ENCODE measurements at regions not wholly inside any gene's neighbourhood (a gene's known extent, or its start where the extent isn't known, plus 50 kb on each side); places are given as distances from the start of the nearest gene placed in this dataset.

DNA sequence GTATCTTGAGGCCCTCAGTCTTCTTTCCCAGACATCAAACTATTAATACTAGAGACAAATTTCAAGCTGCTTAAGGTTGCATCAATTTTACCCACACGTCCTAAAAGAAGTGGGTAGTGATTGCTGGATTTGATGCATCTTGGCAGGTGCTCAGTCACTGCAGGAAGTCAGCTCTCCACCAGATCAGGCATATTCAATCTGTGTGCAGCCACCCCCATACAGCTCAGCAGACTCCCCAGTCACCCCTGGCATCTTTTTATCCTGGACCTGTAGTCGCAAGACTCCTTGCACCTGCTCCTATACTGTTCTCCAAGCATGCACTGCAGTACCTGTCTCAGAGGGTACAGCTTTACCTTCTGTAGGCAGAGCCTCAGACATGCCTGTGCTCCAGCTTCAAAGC, 343.1 kb upstream of the ISX start:
- Histone ChIP-seq H3K36me3 (ENCODE audit: low read depth, missing control alignments) (no peaks in the 10 kb centered on the region), H3K27me3 (no peaks in the 10 kb centered on the region), H3K27ac (no peak overlapping the region), H3K4me3 (no peak overlapping the region), H3K4me1 (no peaks in the 10 kb centered on the region), H3K9me3 (no peaks in the 10 kb centered on the region)
- no peak for TF ChIP-seq POLR2A (IDR thresholded peaks at IDR 0.05)
- TF ChIP-seq, protein P1, sequence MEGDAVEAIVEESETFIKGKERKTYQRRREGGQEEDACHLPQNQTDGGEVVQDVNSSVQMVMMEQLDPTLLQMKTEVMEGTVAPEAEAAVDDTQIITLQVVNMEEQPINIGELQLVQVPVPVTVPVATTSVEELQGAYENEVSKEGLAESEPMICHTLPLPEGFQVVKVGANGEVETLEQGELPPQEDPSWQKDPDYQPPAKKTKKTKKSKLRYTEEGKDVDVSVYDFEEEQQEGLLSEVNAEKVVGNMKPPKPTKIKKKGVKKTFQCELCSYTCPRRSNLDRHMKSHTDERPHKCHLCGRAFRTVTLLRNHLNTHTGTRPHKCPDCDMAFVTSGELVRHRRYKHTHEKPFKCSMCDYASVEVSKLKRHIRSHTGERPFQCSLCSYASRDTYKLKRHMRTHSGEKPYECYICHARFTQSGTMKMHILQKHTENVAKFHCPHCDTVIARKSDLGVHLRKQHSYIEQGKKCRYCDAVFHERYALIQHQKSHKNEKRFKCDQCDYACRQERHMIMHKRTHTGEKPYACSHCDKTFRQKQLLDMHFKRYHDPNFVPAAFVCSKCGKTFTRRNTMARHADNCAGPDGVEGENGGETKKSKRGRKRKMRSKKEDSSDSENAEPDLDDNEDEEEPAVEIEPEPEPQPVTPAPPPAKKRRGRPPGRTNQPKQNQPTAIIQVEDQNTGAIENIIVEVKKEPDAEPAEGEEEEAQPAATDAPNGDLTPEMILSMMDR (IDR thresholded peaks at IDR 0.05): no peak
- intact Hi-C loops (cut with DNase I; ENCODE audit: low total_unique reads): no loop called here
- 63 to 70% methylated on average over 2 of the region's 2 CpGs for WGBS, 2 donors
- DNase-seq: no peak

DNA sequence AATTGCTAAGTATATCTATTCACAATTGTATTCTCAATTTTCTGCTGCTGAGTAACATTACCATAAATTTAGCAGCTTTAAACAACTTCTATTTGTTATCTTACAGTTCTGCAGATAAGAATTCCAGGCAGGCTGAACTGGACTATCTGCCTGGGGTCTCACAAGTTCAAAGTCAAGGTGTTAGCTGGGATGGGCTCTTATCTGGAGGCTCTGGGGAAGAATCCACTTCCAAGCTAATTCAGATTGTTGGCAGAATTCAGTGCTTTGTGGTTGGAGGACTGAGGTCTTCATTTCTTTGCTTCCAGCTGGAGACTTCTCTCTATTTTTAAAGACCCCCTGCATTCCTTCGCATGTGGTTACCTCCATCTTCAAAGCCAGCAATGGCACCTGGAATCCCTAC, 329.9 kb upstream of the ISX start:
- TF ChIP-seq, protein P1 (IDR thresholded peaks at IDR 0.05): no peak
- TF ChIP-seq POLR2A (IDR thresholded peaks at IDR 0.05): no peak
- intact Hi-C loops (cut with DNase I; ENCODE audit: low total_unique reads): no loop called here

DNA sequence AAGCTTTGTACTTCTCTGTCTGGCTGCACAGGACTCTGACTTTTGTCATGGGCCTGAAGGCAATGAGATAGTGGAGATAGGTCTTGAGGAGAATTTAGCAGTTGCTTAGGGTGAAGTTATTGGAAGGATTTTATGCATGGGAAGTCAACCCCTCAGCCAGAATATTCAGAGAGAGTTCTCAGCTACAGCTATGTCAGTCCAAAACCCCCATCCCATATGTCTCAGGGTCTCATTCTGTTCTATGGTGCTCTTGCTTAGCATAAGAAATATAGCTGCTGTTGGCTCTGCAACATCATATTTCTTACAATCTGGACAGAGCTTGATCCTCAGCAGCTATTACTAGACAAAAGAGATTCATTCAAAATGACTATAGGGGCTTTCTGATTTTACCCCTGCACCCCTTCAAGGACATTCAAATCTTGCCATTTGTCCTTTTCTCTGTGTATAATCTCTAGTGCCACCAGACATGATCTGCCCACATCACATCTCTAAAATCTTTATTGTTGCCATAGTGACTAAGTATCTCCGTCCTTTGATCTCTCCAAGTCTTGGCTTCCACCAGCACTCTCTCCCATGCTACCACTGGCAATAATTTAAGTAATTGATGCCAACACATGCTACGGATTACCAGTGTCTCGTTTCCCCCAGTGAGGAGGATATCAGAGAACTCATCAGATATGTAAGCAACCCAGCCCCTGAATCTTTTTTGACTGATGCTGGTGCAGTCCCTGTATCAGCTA, 327.1 kb upstream of the ISX start:
- intact Hi-C loops (cut with DNase I; ENCODE audit: low total_unique reads): no loop called here
- Histone ChIP-seq H3K27ac (no peak overlapping the region), H3K4me3 (no peak overlapping the region), H3K9me3 (no peaks in the 10 kb centered on the region), H3K36me3 (ENCODE audit: low read depth, missing control alignments) (no peaks in the 10 kb centered on the region), H3K4me1 (no peaks in the 10 kb centered on the region), H3K27me3 (no peaks in the 10 kb centered on the region)
- WGBS, 2 donors: 59 to 68% methylated on average over 3 of the region's 3 CpGs
- no peak for DNase-seq
- no peak for TF ChIP-seq POLR2A (IDR thresholded peaks at IDR 0.05)
- TF ChIP-seq, protein P1 (IDR thresholded peaks at IDR 0.05): no peak

More for the DNA sequence above, 329.9 kb upstream of the ISX start:
- no peaks in the 10 kb centered on the region for H3K36me3 ChIP-seq (ENCODE audit: low read depth, missing control alignments)
- H3K4me3 ChIP-seq: no peak overlapping the region
- no peak for DNase-seq
- H3K9me3 ChIP-seq: no peaks in the 10 kb centered on the region
- no peak overlapping the region for H3K27ac ChIP-seq
- WGBS, 2 donors: 87 to 93% methylated on average over 1 of the region's 1 CpG
- H3K27me3 ChIP-seq: no peaks in the 10 kb centered on the region
- H3K4me1 ChIP-seq: no peaks in the 10 kb centered on the region

DNA sequence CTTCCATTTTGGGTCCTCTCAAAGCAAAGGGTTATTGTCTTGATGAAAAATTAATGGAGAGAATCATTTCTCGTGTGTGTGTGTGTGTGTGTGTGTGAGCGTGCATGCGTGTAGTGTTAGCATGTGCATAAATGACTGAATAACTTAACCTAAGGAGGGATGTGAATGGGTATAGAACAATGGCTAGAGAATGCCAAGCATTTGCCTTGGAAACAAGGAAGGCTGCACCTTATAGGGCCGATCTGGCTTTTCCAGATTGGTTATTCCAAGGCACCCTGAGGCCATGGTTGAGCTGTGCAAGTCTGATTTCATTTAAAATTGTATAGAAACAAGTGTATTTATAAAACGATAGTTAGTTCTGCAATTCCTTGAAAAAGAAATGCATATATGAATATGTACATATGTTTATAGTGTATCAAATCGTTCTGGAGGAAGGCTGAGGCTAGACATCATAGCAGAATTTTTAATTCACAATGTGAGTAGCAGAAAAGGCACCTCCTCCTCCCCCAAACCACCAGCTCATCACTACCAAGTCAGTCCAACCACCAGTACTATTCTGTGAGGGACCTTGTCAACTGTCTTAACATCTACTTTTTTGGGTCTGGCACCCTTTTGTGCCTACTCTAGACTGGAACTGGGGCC, 322.7 kb upstream of the ISX start:
- no peak overlapping the region for H3K4me3 ChIP-seq
- no peaks in the 10 kb centered on the region for H3K36me3 ChIP-seq (ENCODE audit: low read depth, missing control alignments)
- no peaks in the 10 kb centered on the region for H3K9me3 ChIP-seq
- H3K4me1 ChIP-seq: no peaks in the 10 kb centered on the region
- no peak overlapping the region for H3K27ac ChIP-seq
- no peak for TF ChIP-seq POLR2A (IDR thresholded peaks at IDR 0.05)
- TF ChIP-seq, protein P1 (IDR thresholded peaks at IDR 0.05): no peak
- intact Hi-C loops (cut with DNase I; ENCODE audit: low total_unique reads): no loop called here
- WGBS, 2 donors: 77 to 84% methylated on average over 6 of the region's 6 CpGs
- no peaks in the 10 kb centered on the region for H3K27me3 ChIP-seq
- no peak for DNase-seq

All from testis (tissue), 2 donors.